HEK293 (cell line): ENCODE measurements at regions not wholly inside any gene's neighbourhood (a gene's known extent, or its start where the extent isn't known, plus 50 kb on each side); places are given as distances from the start of the nearest gene placed in this dataset.

ENCODE experiments used
- CTCF ChIA-PET: fragments of 350-600 bp; formaldehyde crosslinking; extraction: SDS; loops from one replicate; lab custom pipeline; 2021; ENCODE audit warnings: antibody characterized with exemption; lab: Yijun Ruan, JAX
- POLR2A ChIA-PET: fragments of 300-600 bp; formaldehyde crosslinking; extraction: SDS; loops from one replicate; lab custom pipeline; 2020; ENCODE audit warnings: antibody characterized with exemption, inconsistent platforms; lab: Yijun Ruan, JAX
- H3K27ac ChIP-seq: fragments of 200-500 bp; sonication (Bioruptor generic); 2 replicates; pipeline ENCODE4 v1.5.1; 2014; ENCODE audit warnings: low read depth, low read length, control low read depth, inconsistent platforms; ENCODE audit errors: extremely low read depth
- H3K36me3 ChIP-seq, 2 experiments: fragments of 200-500 bp in 1 of 2; sonication (Bioruptor generic) in 1 of 2; 1 replicate in 1 of 2; 2 replicates in 1 of 2; pipeline ENCODE4 v1.5.1; 2014 to 2017; ENCODE audit warnings: inconsistent platforms in 2 of 2, low read length in 2 of 2; ENCODE audit not compliant: control insufficient read depth in 2 of 2, insufficient read depth in 1 of 2
- H3K4me1 ChIP-seq: fragments of 200-500 bp; sonication (Bioruptor generic); 2 replicates; pipeline ENCODE4 v1.5.1; 2014; ENCODE audit warnings: mild to moderate bottlenecking, low read length, inconsistent platforms; ENCODE audit not compliant: control insufficient read depth, insufficient read depth
- H3K4me3 ChIP-seq: 2 replicates; pipeline ENCODE4 v1.5.1; 2011; ENCODE audit warnings: low read depth, mild to moderate bottlenecking, control low read depth, low read length, moderate library complexity
- H3K9me3 ChIP-seq: fragments of 200-500 bp; sonication (Bioruptor generic); 2 replicates; pipeline ENCODE4 v1.5.1; 2014; ENCODE audit warnings: low read depth, low read length, inconsistent platforms; ENCODE audit not compliant: control insufficient read depth, insufficient read depth
- HOXD13 ChIP-seq: sonication (generic); formaldehyde crosslinking; IDR thresholded peaks from 2 replicates; pipeline ENCODE4 v1.8.0; 2022; ENCODE audit warnings: missing genetic modification reagents, borderline replicate concordance
- KLF9 ChIP-seq: fragments of 450-650 bp; formaldehyde crosslinking; IDR thresholded peaks from 2 replicates; pipeline ENCODE4 v1.5.1; 2016; ENCODE audit warnings: missing biosample characterization, missing genetic modification characterization, low read depth
- ZBTB21 ChIP-seq: fragments of 450-650 bp; formaldehyde crosslinking; IDR thresholded peaks from 2 replicates; pipeline ENCODE4 v1.5.1; 2017; ENCODE audit warnings: missing biosample characterization, missing genetic modification characterization
- ZFP41 ChIP-seq: fragments of 450-650 bp; formaldehyde crosslinking; IDR thresholded peaks from 2 replicates; pipeline ENCODE4 v1.5.1; 2016; ENCODE audit warnings: missing biosample characterization, missing genetic modification characterization, borderline replicate concordance
- ZNF140 ChIP-seq: fragments of 450-650 bp; formaldehyde crosslinking; IDR thresholded peaks from 2 replicates; pipeline ENCODE4 v1.5.1; 2016; ENCODE audit warnings: missing biosample characterization, missing genetic modification characterization
- ZNF155 ChIP-seq: fragments of 450-650 bp; formaldehyde crosslinking; IDR thresholded peaks from 2 replicates; pipeline ENCODE4 v1.5.1; 2016; ENCODE audit warnings: missing biosample characterization, missing genetic modification characterization
- ZNF169 ChIP-seq: fragments of 450-650 bp; formaldehyde crosslinking; IDR thresholded peaks from 2 replicates; pipeline ENCODE4 v1.5.1; 2016; ENCODE audit warnings: missing biosample characterization, missing genetic modification characterization
- ZNF184 ChIP-seq: fragments of 450-650 bp; IDR thresholded peaks from 2 replicates; pipeline ENCODE4 v1.5.1; 2018; ENCODE audit warnings: missing biosample characterization, mild to moderate bottlenecking, missing genetic modification characterization
- ZNF280D ChIP-seq: fragments of 450-650 bp; formaldehyde crosslinking; IDR thresholded peaks from 2 replicates; pipeline ENCODE4 v1.5.1; 2016; ENCODE audit warnings: missing biosample characterization, missing genetic modification characterization
- ZNF311 ChIP-seq: fragments of 450-650 bp; formaldehyde crosslinking; IDR thresholded peaks from 2 replicates; pipeline ENCODE4 v1.5.1; 2017; ENCODE audit warnings: missing biosample characterization, missing genetic modification characterization, borderline replicate concordance
- ZNF354C ChIP-seq: fragments of 450-650 bp; formaldehyde crosslinking; IDR thresholded peaks from 2 replicates; pipeline ENCODE4 v1.5.1; 2016; ENCODE audit warnings: missing biosample characterization, missing genetic modification characterization, low read depth, borderline replicate concordance
- ZNF426 ChIP-seq: fragments of 450-650 bp; formaldehyde crosslinking; IDR thresholded peaks from 2 replicates; pipeline ENCODE4 v1.5.1; 2017; ENCODE audit warnings: missing biosample characterization, missing genetic modification characterization, mild to moderate bottlenecking, inconsistent platforms, moderate library complexity
- ZNF585B ChIP-seq: fragments of 450-650 bp; formaldehyde crosslinking; IDR thresholded peaks from 2 replicates; pipeline ENCODE4 v1.5.1; 2016; ENCODE audit warnings: missing biosample characterization, missing genetic modification characterization
- ZNF776 ChIP-seq: fragments of 450-650 bp; formaldehyde crosslinking; IDR thresholded peaks from 2 replicates; pipeline ENCODE4 v1.5.0; 2017; ENCODE audit warnings: missing biosample characterization, missing genetic modification characterization, borderline replicate concordance
- ZNF792 ChIP-seq: fragments of 450-650 bp; formaldehyde crosslinking; IDR thresholded peaks from 2 replicates; pipeline ENCODE4 v1.5.1; 2016; ENCODE audit warnings: missing biosample characterization, missing genetic modification characterization
- ZNF830 ChIP-seq: fragments of 450-650 bp; IDR thresholded peaks from 2 replicates; pipeline ENCODE4 v1.5.0; 2018; ENCODE audit warnings: missing biosample characterization, missing genetic modification characterization, low read depth, mild to moderate bottlenecking, moderate library complexity
- ZSCAN18 ChIP-seq: fragments of 450-650 bp; formaldehyde crosslinking; IDR thresholded peaks from 2 replicates; pipeline ENCODE4 v1.5.1; 2016; ENCODE audit warnings: missing biosample characterization, missing genetic modification characterization
- ZSCAN23 ChIP-seq: fragments of 450-650 bp; formaldehyde crosslinking; IDR thresholded peaks from 2 replicates; pipeline ENCODE4 v1.5.1; 2016; ENCODE audit warnings: missing biosample characterization, missing genetic modification characterization
- TF ChIP-seq, protein P1 (sequence below): fragments of 450-650 bp; formaldehyde crosslinking; IDR thresholded peaks from 2 replicates; pipeline ENCODE4 v1.5.1; 2017; ENCODE audit warnings: missing biosample characterization, missing genetic modification characterization
- TF ChIP-seq, protein P2 (sequence below): fragments of 450-650 bp; formaldehyde crosslinking; IDR thresholded peaks from 2 replicates; pipeline ENCODE4 v1.5.1; 2016; ENCODE audit warnings: missing biosample characterization, missing genetic modification characterization, borderline replicate concordance

DNA sequence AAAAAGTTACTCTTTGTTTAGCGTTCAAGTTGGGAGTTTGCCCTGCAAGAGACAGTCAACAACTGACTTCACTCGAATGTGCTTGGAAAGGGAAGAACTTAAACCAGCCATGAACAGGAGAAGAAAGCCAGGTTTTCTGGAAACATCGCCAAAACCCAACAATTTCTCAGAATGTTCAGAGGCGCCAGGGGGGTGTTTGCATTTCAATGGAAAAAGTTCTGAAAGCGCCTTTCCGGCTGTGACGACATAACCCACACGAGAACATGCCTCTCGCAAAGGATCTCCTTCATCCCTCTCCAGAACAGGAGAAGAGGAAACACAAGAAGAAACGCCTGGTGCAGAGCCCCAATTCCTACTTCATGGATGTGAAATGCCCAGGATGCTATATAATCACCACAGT, 78.1 kb upstream of the ADGRA3 start (continued):
- no peak for TF ChIP-seq ZSCAN18 (tag by site-specific recombination)
- no peak for TF ChIP-seq ZFP41 (tag by site-specific recombination)
- no peak for TF ChIP-seq ZSCAN23 (tag by site-specific recombination)
- TF ChIP-seq ZNF311 (tag by site-specific recombination), result no peak
- TF ChIP-seq, all 188 proteins: peak for 0

DNA sequence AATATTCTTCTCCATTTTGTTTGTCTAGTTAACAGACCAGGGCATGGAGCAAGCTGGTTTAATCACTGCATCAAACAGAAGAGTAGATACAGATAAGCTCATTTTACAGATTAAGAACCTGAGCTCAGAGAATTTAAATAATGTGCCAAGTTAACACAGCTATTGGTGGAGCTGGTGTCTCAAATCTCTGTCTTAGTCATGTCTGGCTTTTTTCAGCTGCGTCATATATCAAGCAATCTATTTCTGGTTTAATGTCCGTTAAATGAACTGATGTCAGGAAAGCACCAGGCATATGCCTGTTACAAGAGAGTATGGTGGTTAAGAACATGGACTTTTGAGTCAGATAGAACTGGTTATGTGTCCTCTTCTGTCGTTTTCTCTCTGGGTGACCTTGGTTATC, 79.8 kb upstream of the ADGRA3 start:
- H3K4me1 ChIP-seq, result no peaks in the 10 kb centered on the region
- H3K9me3 ChIP-seq, result no peaks in the 10 kb centered on the region
- no peak overlapping the region for H3K4me3 ChIP-seq
- no peak overlapping the region for H3K27ac ChIP-seq
- ChIA-PET POLR2A (interaction anchor here (0.6 kb wide), 1 partner anchor 12 kb away, joined by 3 read pairs; no protein-coding TSS in a partner anchor), CTCF (no interaction called here)
- no peaks in the 10 kb centered on the region for H3K36me3 ChIP-seq
- TF ChIP-seq ZNF585B (tag by site-specific recombination), result no peak
- TF ChIP-seq ZNF830, result no peak
- TF ChIP-seq ZSCAN18 (tag by site-specific recombination), result no peak
- TF ChIP-seq, protein P1, sequence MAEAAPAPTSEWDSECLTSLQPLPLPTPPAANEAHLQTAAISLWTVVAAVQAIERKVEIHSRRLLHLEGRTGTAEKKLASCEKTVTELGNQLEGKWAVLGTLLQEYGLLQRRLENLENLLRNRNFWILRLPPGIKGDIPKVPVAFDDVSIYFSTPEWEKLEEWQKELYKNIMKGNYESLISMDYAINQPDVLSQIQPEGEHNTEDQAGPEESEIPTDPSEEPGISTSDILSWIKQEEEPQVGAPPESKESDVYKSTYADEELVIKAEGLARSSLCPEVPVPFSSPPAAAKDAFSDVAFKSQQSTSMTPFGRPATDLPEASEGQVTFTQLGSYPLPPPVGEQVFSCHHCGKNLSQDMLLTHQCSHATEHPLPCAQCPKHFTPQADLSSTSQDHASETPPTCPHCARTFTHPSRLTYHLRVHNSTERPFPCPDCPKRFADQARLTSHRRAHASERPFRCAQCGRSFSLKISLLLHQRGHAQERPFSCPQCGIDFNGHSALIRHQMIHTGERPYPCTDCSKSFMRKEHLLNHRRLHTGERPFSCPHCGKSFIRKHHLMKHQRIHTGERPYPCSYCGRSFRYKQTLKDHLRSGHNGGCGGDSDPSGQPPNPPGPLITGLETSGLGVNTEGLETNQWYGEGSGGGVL (tag by site-specific recombination), result no peak
- TF ChIP-seq ZNF792 (tag by site-specific recombination), result no peak
- no peak for TF ChIP-seq ZNF426 (tag by site-specific recombination)
- TF ChIP-seq, protein P2, sequence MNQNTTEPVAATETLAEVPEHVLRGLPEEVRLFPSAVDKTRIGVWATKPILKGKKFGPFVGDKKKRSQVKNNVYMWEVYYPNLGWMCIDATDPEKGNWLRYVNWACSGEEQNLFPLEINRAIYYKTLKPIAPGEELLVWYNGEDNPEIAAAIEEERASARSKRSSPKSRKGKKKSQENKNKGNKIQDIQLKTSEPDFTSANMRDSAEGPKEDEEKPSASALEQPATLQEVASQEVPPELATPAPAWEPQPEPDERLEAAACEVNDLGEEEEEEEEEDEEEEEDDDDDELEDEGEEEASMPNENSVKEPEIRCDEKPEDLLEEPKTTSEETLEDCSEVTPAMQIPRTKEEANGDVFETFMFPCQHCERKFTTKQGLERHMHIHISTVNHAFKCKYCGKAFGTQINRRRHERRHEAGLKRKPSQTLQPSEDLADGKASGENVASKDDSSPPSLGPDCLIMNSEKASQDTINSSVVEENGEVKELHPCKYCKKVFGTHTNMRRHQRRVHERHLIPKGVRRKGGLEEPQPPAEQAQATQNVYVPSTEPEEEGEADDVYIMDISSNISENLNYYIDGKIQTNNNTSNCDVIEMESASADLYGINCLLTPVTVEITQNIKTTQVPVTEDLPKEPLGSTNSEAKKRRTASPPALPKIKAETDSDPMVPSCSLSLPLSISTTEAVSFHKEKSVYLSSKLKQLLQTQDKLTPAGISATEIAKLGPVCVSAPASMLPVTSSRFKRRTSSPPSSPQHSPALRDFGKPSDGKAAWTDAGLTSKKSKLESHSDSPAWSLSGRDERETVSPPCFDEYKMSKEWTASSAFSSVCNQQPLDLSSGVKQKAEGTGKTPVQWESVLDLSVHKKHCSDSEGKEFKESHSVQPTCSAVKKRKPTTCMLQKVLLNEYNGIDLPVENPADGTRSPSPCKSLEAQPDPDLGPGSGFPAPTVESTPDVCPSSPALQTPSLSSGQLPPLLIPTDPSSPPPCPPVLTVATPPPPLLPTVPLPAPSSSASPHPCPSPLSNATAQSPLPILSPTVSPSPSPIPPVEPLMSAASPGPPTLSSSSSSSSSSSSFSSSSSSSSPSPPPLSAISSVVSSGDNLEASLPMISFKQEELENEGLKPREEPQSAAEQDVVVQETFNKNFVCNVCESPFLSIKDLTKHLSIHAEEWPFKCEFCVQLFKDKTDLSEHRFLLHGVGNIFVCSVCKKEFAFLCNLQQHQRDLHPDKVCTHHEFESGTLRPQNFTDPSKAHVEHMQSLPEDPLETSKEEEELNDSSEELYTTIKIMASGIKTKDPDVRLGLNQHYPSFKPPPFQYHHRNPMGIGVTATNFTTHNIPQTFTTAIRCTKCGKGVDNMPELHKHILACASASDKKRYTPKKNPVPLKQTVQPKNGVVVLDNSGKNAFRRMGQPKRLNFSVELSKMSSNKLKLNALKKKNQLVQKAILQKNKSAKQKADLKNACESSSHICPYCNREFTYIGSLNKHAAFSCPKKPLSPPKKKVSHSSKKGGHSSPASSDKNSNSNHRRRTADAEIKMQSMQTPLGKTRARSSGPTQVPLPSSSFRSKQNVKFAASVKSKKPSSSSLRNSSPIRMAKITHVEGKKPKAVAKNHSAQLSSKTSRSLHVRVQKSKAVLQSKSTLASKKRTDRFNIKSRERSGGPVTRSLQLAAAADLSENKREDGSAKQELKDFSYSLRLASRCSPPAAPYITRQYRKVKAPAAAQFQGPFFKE (tag by site-specific recombination), result no peak

GRCh38 chr4:22596409-22596808, 80.5 kb upstream of the ADGRA3 start:
- CTCF ChIA-PET, result no interaction called here
- POLR2A ChIA-PET, result interaction anchor here (0.6 kb wide), 1 partner anchor 13 kb away, joined by 3 read pairs; no protein-coding TSS in a partner anchor
- no peaks in the 10 kb centered on the region for H3K4me1 ChIP-seq
- no peak overlapping the region for H3K4me3 ChIP-seq
- H3K9me3 ChIP-seq, result no peaks in the 10 kb centered on the region
- no peak overlapping the region for H3K27ac ChIP-seq
- H3K36me3 ChIP-seq, result no peaks in the 10 kb centered on the region
- no peak for TF ChIP-seq HOXD13 (CRISPR knock-in tag)
- no peak for TF ChIP-seq ZNF354C
- no peak for TF ChIP-seq ZBTB21 (tag by site-specific recombination)
- no peak for TF ChIP-seq ZNF280D (tag by site-specific recombination)
- TF ChIP-seq ZNF169 (tag by site-specific recombination), result no peak
- no peak for TF ChIP-seq ZNF140 (tag by site-specific recombination)
- no peak for TF ChIP-seq ZNF184
- no peak for TF ChIP-seq ZNF776 (tag by site-specific recombination)
- no peak for TF ChIP-seq ZNF155 (tag by site-specific recombination)
- TF ChIP-seq KLF9 (tag by site-specific recombination), result no peak
